GM12878 (cell line): ENCODE measurements at regions not wholly inside any gene's neighbourhood (a gene's known extent, or its start where the extent isn't known, plus 50 kb on each side); places are given as distances from the start of the nearest gene placed in this dataset.

ENCODE experiments used
- ATAC-seq: fragments of 200-7000 bp; cut with Tn5 transposase; 3 replicates; pipeline ENCODE4 v1.9.1; 2020; ENCODE audit warnings: mild to moderate bottlenecking, moderate library complexity
- BruUV-seq: library from RNA; stranded (reverse); fragments of 400-500 nt; replicated peaks from 2 replicates; lab custom pipeline; 2021; lab: Mats Ljungman, UMichigan
- CTCF ChIA-PET: fragments of 300-600 bp; sonication (Branson Sonifier 250); formaldehyde crosslinking; extraction: SDS; loops from one replicate; lab custom pipeline; 2021; ENCODE audit warnings: inconsistent platforms; lab: Yijun Ruan, JAX
- POLR2A ChIA-PET: fragments of 350-600 bp; formaldehyde crosslinking; extraction: SDS; loops from one replicate; lab custom pipeline; 2021; ENCODE audit warnings: inconsistent platforms; lab: Charles Lee
- RAD21 ChIA-PET: fragments of 300-600 bp; sonication (Branson Sonifier 250); formaldehyde crosslinking; loops from one replicate; lab custom pipeline; 2023; ENCODE audit warnings: antibody characterized with exemption; ENCODE audit not compliant: unreplicated experiment; lab: Charles Lee
- SMC1A ChIA-PET: fragments of 300-600 bp; sonication (Branson Sonifier 250); formaldehyde crosslinking; loops from one replicate; lab custom pipeline; 2023; ENCODE audit not compliant: unreplicated experiment, uncharacterized antibody; lab: Charles Lee
- DNase-seq: peaks from one replicate; pipeline ENCODE4 v3.0.0-alpha.2; 2011; ENCODE audit warnings: low read depth, low spot score
- FAIRE-seq: peaks from 3 replicates; lab custom pipeline; 2011; peaks lifted over from hg19 to GRCh38; lab: Jason Lieb, UNC
- H2AFZ ChIP-seq: 2 replicates; pipeline ENCODE4 v1.6.0; 2011; ENCODE audit warnings: low read depth, low read length, control low read depth; ENCODE audit not compliant: control insufficient read depth
- H3K27ac ChIP-seq: 2 replicates; pipeline ENCODE4 v1.5.1; 2011; ENCODE audit warnings: control low read depth; ENCODE audit not compliant: control insufficient read depth, insufficient read depth
- H3K27me3 ChIP-seq, 2 experiments: replicated peaks in 1 of 2; 2 replicates each; pipeline versions ENCODE4 v1.6.0 to v1.6.1; 2011; ENCODE audit warnings: low read length in 1 of 2; ENCODE audit not compliant: control insufficient read depth in 2 of 2, insufficient read depth in 2 of 2
- H3K36me3 ChIP-seq, 2 experiments: 2 replicates each; pipeline ENCODE4 v1.5.1; 2011; ENCODE audit warnings: low read length in 1 of 2; ENCODE audit not compliant: control insufficient read depth in 2 of 2, insufficient read depth in 2 of 2
- H3K4me1 ChIP-seq: 2 replicates; pipeline ENCODE4 v1.6.1; 2011; ENCODE audit warnings: mild to moderate bottlenecking, low read length, moderate library complexity, mixed read lengths; ENCODE audit not compliant: control insufficient read depth, insufficient read depth
- H3K4me2 ChIP-seq: 2 replicates; pipeline ENCODE4 v1.6.0; 2011; ENCODE audit warnings: control low read depth; ENCODE audit not compliant: control insufficient read depth, insufficient read depth
- H3K4me3 ChIP-seq: fragments of 200-600 bp; sonication (generic); 2 replicates; pipeline ENCODE4 v1.5.1; 2016
- H3K79me2 ChIP-seq: 2 replicates; pipeline ENCODE4 v1.6.0; 2011; ENCODE audit warnings: low read length; ENCODE audit not compliant: control insufficient read depth, insufficient read depth
- H3K9ac ChIP-seq: 2 replicates; pipeline ENCODE4 v1.8.0; 2011; ENCODE audit warnings: low read length, control low read depth, mixed read lengths; ENCODE audit not compliant: control insufficient read depth, insufficient read depth
- H3K9me3 ChIP-seq: replicated peaks from 3 replicates; pipeline ENCODE4 v1.5.1; 2011; ENCODE audit warnings: mild to moderate bottlenecking, low read length; ENCODE audit not compliant: control insufficient read depth, insufficient read depth
- H4K20me1 ChIP-seq: 2 replicates; pipeline ENCODE4 v1.6.0; 2011; ENCODE audit not compliant: control insufficient read depth, insufficient read depth
- ATF7 ChIP-seq: fragments of 450-650 bp; IDR thresholded peaks from 2 replicates; pipeline ENCODE4 v1.6.1; 2016; ENCODE audit warnings: low read depth, mild to moderate bottlenecking
- CHD2 ChIP-seq: IDR thresholded peaks from 2 replicates; pipeline ENCODE4 v1.6.1; 2011; ENCODE audit warnings: low read depth, low read length, improper control_type of control experiment, borderline replicate concordance
- E2F8 ChIP-seq: fragments of 450-650 bp; IDR thresholded peaks from 2 replicates; pipeline ENCODE4 v1.6.1; 2018; ENCODE audit warnings: mild to moderate bottlenecking, low read depth, moderate library complexity; ENCODE audit not compliant: partially characterized antibody
- EP300 ChIP-seq, 2 experiments: fragments of 150-350 bp in 1 of 2; IDR thresholded peaks; 2 replicates each; pipeline ENCODE4 v1.6.1; 2011 to 2012; ENCODE audit warnings: low read depth in 2 of 2, low read length in 2 of 2, borderline replicate concordance in 1 of 2, improper control_type of control experiment in 1 of 2, inconsistent platforms in 1 of 2; ENCODE audit not compliant: control insufficient read depth in 1 of 2
- PKNOX1 ChIP-seq: fragments of 450-650 bp; IDR thresholded peaks from 2 replicates; pipeline ENCODE4 v1.6.1; 2016; ENCODE audit warnings: mild to moderate bottlenecking
- PML ChIP-seq: IDR thresholded peaks from 2 replicates; pipeline ENCODE4 v1.6.1; 2012; ENCODE audit warnings: low read length, inconsistent platforms
- POLR2A ChIP-seq: IDR thresholded peaks from 2 replicates; pipeline ENCODE4 v1.6.1; 2011; ENCODE audit warnings: low read depth, mild to moderate bottlenecking, low read length
- RAD51 ChIP-seq: fragments of 450-650 bp; IDR thresholded peaks from 2 replicates; pipeline ENCODE4 v1.6.1; 2016; ENCODE audit warnings: moderate library complexity, mild to moderate bottlenecking, inconsistent platforms
- WRNIP1 ChIP-seq: IDR thresholded peaks from 2 replicates; pipeline ENCODE4 v1.6.1; 2011; ENCODE audit warnings: low read depth, low read length, improper control_type of control experiment, borderline replicate concordance
- WGBS: methylation state at CpG from one replicate; pipeline ENCODE4 v1.1.6; 2016; ENCODE audit warnings: low lambda C conversion rate; ENCODE audit not compliant: insufficient replicate concordance, insufficient coverage; ENCODE audit errors: missing lambda C conversion rate; 5-methylcytosine and 5-hydroxymethylcytosine counted together
- in situ Hi-C: fragments of 300-500 bp; cut with MboI; formaldehyde crosslinking; loops from 9 replicates; pipeline ENCODE4 v1.14.3; 2018; ENCODE audit warnings: mixed read lengths
- intact Hi-C: fragments of 100-400 bp; cut with micrococcal nuclease; formaldehyde crosslinking; loops from one replicate; pipeline ENCODE4 v1.14.2; 2022; ENCODE audit not compliant: unreplicated experiment

- FAIRE-seq (no peak), ATAC-seq (no peak), DNase-seq (no peak)
- H3K9ac ChIP-seq, result no peak overlapping the region
- SMC1A ChIA-PET, result no interaction called here
- H3K4me3 ChIP-seq, result no peak overlapping the region
- H3K4me1 ChIP-seq, result no peaks in the 10 kb centered on the region
- H3K27ac ChIP-seq, result no peak overlapping the region
- RAD21 ChIA-PET, result no interaction called here
- peaks cover 0 to 3% of the 10 kb centered on the region in 2 experiments; a peak in 2 of 4 replicates for H3K27me3 ChIP-seq
- no peaks in the 10 kb centered on the region for H4K20me1 ChIP-seq
- H3K4me2 ChIP-seq, result no peak overlapping the region
- intact Hi-C loops (no loop called here), in situ Hi-C loops (no loop called here)
- TF ChIP-seq WRNIP1 (no peak), E2F8 (no peak), PKNOX1 (no peak), RAD51 (no peak), POLR2A (no peak), CHD2 (no peak), ATF7 (no peak), EP300 (IDR thresholded peaks at IDR 0.05; ENCODE audit: borderline replicate concordance in 1 of 2, control insufficient read depth in 1 of 2, low read depth in 2 of 2, low read length in 2 of 2) (no peak), PML (no peak)
- no TSS peak for BruUV-seq
- no peaks in the 10 kb centered on the region for H3K79me2 ChIP-seq
- POLR2A ChIA-PET, result no interaction called here
- no peaks in the 10 kb centered on the region for H3K9me3 ChIP-seq
- CTCF ChIA-PET, result no interaction called here
- H2AFZ ChIP-seq, result no peak overlapping the region
- 28% methylated on average over 2 of the region's 2 CpGs for WGBS
- no peaks in the 10 kb centered on the region for H3K36me3 ChIP-seq
These were observed 250.6 kb upstream of the NPVF start for GRCh38 chr7:25478925-25479324.
